NCI-H526 treated with DMSO at 0.1 percent for 48 hours (cell line): ENCODE measurements at regions not wholly inside any gene's neighbourhood (a gene's known extent, or its start where the extent isn't known, plus 50 kb on each side); places are given as distances from the start of the nearest gene placed in this dataset.

Source experiments
- DNase-seq: peaks from one replicate; lab custom pipeline; 2025; lab: John Stamatoyannopoulos, UW

- DNase-seq: no peak
Measured at GRCh38 chr9:86764221-86764624, 183.1 kb downstream of the GAS1 start.

GRCh38 chr9:86763791-86764190 lies 183.5 kb downstream of the GAS1 start:
- no peak for DNase-seq

GRCh38 chr9:86757382-86757720 lies 190.0 kb downstream of the GAS1 start:
- no peak for DNase-seq

DNA sequence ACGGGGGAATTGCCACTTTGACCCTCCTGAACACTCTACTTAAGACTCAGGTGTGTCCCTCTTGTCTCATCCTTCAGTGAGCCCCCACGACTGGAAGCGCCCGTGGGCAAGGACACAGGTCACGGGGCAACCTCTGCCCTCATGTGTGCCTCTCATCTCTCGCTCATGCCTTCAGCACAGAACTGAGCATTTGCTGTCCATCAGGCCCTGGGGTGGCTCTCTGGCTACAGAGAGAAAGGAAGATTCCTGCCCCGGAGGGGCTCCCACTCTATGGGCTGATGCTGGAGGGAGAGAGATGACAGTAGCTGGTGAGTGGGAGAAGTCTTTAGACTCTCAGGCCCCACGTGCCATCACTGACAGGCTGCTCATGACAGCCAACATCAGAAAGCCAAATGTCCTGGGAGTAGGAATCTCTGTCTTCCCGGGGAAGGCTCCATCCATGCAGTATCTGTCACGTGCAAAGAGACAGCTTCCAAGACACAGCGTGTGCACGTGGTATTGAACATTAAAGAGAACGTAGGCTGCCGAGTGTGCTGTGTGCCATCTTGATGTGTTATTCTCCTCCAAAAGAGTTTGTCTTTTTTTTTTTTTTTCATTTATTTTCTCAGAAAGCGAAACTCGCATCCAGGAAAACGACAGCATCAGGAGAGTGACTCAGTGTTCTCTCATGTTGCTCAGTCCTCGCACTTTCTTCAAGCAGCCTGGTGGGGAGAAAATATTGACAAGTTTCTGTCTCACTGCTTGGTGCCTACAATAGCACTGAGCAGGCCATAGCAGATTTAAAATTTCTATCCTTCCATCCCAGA lies 190.5 kb downstream of the GAS1 start:
- DNase-seq: no peak

DNA sequence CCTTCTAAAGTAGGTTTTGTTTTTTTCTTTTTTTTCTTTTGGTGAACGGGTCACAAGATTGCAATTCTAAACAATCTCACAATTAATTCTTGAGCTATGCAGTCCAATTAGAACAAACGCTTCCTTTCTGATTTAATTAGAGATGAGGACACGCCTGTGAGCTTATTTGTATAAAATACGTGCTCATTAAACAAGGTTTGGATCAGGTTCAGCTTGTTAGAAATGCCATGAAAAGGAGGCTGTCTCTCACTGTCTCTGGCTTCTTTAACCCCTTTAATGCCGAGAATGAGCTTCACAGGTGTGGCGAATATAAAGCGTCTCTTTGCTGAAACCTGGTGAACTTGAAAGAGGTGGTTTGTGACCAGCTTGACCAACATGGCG lies 191.8 kb downstream of the GAS1 start:
- no peak for DNase-seq

DNA sequence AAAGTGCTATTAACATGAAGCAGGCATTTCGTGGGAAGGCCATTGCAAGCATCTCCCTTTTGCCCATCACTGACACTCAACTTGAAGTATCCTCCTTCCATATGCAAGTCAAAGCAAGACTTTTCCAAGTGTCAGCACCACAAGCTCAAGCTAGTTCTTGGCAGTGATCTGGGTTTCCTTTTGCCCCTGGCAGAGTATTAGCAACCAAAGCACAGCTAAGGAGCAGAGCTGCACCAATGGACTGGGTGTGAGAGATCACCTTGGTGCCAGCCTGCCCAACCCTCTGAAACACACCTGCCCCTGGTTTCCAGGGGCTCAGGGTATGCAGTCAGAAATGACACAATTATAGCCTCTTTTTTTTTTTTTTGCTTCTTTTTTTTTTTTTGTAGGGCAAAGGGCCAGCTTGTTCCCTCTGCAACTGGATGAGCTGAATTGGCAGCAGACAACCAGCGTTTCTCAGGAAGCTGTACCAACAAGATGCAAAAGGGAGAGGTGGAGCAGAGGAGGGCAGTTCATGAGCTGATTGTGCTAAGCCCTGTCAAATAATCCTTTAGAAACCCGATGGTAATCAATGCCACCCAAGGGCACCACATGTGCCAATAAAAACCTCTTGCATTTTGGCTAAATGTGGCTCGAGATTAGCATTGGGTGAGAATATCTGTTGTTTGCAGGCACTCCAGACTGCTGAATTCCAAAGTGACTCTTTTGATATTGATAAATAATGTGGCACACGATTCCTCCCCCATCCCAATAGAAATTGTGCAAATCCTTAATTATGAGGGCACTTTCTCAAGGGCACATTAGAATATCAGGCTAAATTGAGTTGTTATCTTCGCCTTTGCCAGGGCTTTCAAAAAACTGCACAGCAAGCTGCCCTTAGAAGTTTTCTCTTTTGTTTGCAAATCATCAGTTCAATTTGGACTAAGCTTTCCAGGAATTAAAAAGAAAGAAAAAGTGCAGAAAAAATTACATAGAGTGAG lies 192.4 kb downstream of the GAS1 start:
- no peak for DNase-seq

DNA sequence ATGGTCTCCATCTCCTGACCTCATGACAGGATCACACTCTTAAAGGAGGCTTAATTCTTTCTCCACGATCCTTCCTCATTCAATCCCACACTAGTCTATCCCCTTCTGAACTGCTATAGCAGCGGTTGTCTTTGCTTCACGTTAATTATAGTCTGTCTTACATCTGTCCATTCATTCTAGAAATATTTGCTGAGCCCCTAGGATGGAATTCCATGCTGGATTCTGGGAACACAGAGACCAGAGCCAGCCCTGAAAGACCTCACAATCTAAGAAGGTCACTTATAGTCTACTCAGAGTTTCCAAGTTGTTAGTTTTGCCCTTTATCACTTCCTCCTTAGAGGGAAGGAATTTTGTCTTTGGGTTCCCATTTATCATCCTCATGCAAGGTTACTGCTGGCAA lies 193.5 kb downstream of the GAS1 start:
- no peak for DNase-seq

DNA sequence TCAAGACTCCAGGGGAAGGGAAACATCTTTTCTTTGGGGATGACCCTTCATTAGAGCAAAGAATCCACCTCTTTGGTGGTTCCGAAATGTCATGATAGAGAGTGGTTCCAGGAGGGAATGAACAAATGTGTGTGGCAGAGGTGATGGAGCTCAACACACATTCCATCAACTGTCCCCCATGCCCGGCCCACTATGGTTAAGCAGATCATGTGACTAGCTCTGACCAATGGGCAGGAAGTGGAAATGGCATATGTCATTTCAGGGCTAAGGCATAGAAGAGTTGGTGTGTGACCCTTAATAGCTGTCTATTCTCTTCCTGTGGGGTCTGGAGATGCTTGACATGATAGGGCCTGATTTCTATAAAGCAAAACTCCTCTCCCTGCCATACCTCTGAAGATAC lies 194.6 kb downstream of the GAS1 start:
- no peak for DNase-seq

DNA sequence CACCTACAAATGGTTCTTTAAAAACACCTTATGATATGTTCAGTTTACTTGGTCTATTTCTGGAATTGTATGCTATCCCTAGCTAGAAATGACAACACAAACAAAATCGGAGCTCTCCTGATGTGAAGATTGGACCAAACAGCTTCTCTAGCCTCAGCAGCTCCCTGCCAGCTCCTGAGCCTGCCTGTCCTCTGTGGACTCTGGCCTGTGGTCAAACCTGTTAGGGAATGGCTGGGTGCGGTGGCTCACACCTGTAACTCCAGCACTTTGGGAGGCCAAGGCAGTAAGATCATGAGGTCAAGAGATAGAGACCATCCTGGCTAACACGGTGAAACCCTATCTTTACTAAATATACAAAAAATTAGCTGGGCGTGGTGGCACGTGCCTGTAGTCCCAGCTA lies 195.3 kb downstream of the GAS1 start:
- no peak for DNase-seq

DNA sequence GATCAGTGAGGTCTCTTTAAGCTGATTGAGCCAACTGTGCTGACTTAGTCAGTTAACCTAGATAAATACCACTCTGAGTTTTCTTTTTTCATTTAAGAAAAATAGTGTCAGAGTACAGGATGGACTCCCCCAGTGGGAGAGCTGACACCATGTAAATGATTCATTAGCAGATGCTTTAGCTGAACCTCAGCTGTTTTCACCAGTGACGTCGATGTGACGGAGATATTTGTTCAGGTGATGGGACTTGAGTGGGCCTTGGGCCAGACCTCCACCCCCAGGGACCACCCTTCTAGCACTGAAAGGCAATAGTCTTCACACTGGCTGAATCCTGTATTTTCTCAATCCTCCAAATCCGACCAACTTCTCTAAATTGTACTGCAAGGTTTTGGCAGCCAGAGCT lies 196.1 kb downstream of the GAS1 start:
- no peak for DNase-seq

GRCh38 chr9:86749894-86750255 lies 197.4 kb downstream of the GAS1 start:
- DNase-seq: peak; percentile 67

DNA sequence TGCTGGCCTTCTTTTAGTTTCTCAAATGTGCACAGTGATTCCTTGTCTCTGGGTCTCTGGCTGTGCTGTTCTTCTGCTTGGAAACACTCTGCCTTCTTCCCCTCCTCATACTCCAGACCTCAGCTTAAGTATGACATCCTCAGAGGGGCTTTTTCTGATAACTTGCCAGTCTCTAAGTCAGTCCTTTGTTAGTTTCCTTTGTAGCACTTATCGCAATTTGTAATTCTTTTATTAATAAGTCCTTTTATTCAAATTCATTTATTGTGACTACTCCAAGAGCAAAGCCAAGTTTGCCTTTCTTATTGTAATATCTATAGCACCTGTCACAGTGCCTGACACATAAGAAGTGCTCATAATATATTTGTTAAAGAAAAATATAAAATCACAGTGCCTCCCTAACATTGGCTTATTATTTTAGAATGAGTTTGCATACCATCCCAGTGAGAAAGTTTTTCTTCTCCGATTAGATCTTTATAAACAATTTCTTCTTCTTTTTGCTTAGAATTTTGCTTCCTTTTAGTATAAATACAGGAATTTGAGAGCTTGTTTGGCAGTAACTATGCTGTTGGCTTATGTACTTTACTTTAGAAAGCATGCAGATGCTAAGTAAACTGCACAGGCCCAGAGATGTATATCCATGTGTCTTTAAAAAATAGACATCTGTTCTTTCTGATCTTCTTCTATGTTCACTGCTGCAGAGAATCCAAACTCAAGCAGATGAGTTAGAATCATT lies 198.0 kb downstream of the GAS1 start:
- no peak for DNase-seq

- DNase-seq: no peak
Measured at GRCh38 chr9:86747711-86748110, 199.6 kb downstream of the GAS1 start.

- no peak for DNase-seq
Measured at GRCh38 chr9:86741311-86742208, 205.7 kb downstream of the GAS1 start.

- no peak for DNase-seq
Measured at GRCh38 chr9:86735772-86736458, 211.4 kb downstream of the GAS1 start.

DNA sequence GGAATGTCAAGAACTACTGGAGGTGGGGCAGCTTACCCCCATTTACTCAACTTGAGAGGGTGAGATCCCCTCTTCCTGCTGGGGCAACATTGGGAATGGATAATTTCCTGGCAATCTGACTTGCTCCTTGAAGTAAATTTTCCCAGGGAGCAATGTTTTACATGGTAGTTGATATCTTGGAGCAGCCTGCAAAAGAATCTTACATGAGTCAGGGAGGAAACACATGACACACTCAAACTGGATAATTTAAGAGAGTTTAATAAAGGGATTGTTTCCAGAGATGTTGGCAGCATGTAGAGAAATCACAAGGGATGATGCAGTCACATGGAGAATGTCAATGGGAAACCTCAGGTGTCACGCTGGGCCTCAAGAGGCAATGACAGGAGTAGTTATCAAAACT lies 212.5 kb downstream of the GAS1 start:
- DNase-seq: no peak

- DNase-seq: no peak
Measured at GRCh38 chr9:86733929-86734328, 213.4 kb downstream of the GAS1 start.

DNA sequence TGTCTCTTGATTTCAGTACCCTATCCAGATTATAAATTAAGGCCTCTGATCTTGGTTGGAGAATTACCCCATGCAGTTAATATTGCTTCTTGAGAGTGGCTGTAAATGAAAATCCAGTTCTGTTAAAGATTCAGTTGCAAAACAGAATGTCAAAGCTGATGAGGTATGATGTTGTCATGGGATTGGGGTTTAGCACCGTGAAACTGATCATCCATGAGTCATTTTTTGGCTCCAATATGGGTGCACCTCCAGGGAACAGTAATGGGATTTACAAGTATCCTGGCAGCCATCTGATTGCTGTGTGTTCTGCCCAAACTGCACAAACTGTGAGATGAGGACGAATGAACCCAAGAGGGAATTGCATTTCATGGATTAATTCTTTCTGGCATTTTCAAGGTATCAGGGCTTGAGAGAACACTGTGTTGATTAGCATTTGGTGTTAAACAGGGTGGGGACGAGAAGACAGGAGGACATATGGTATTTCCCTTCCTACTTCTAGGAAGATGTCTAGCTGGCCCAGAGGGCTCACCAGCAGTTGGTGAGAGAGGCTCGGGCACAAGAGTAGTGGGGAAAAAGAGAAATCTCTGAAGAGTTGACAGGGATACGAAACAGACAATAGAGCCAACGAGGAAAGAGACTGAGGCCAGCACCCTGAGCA lies 214.7 kb downstream of the GAS1 start:
- DNase-seq: no peak

DNA sequence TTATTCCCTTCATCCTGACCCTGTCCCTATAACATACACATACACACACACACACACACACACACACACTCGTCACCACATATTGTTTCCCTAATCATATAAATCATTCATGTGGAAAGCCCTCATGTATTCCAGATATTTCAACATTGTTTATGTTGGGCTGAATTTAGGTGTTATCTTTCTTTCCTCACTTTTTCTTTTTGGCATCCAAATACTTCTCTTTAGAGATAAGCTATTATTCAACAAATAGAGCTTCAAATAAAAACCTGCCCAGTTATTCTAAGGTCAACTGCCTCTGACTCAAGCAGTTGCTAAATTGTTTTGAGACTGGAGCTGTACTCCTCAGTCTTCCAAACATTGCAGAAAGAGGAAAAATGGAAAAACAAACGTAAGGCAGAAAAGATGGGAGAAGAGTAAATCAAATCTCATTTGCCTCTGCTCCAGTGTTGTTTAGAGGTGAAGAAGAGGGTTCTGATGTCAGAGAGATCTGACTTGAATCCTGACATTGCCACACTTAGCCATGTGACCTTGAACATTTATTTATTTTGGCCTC lies 215.7 kb downstream of the GAS1 start:
- DNase-seq: no peak
